H1 (cell line): ENCODE measurements at regions not wholly inside any gene's neighbourhood (a gene's known extent, or its start where the extent isn't known, plus 50 kb on each side); places are given as distances from the start of the nearest gene placed in this dataset.

Experiments
- CTCF ChIA-PET: fragments of 300-600 bp; sonication (Branson Sonifier 250); formaldehyde crosslinking; loops from one replicate; lab custom pipeline; 2021; ENCODE audit not compliant: partially characterized antibody; lab: Charles Lee
- POLR2A ChIA-PET: fragments of 300-600 bp; sonication (Branson Sonifier 250); formaldehyde crosslinking; loops from one replicate; lab custom pipeline; 2021; ENCODE audit warnings: inconsistent platforms; ENCODE audit not compliant: partially characterized antibody; lab: Charles Lee
- DNase-seq, 2 experiments: peaks; one replicate each; pipeline versions ENCODE4 v3.0.0 to v3.0.0-alpha.2; 2010 to 2022; ENCODE audit warnings: low spot score in 2 of 2, low read depth in 1 of 2, mixed read lengths in 1 of 2
- FAIRE-seq: peaks from 2 replicates; lab custom pipeline; 2011; peaks lifted over from hg19 to GRCh38; lab: Jason Lieb, UNC
- H2AFZ ChIP-seq: 2 replicates; pipeline ENCODE4 v1.8.1; 2012; ENCODE audit warnings: low read length, inconsistent platforms
- H2AK5ac ChIP-seq: 2 replicates; pipeline ENCODE4 v1.6.1; 2013; ENCODE audit warnings: low read depth, low read length
- H2BK120ac ChIP-seq: replicated peaks from 2 replicates; pipeline ENCODE3; 2013; ENCODE audit warnings: low read depth, low read length, inconsistent platforms
- H2BK12ac ChIP-seq: 2 replicates; pipeline ENCODE4 v1.6.1; 2013; ENCODE audit warnings: low read depth, low read length
- H2BK15ac ChIP-seq: 2 replicates; pipeline ENCODE4 v1.6.1; 2013; ENCODE audit warnings: low read length
- H2BK20ac ChIP-seq: 2 replicates; pipeline ENCODE4 v1.6.1; 2013; ENCODE audit warnings: low read length
- H2BK5ac ChIP-seq: 2 replicates; pipeline ENCODE4 v1.6.1; 2013; ENCODE audit warnings: low read depth, low read length
- H3K14ac ChIP-seq: 2 replicates; pipeline ENCODE4 v1.6.1; 2013; ENCODE audit warnings: inconsistent platforms; ENCODE audit not compliant: insufficient read length
- H3K18ac ChIP-seq: 2 replicates; pipeline ENCODE4 v1.6.1; 2013; ENCODE audit warnings: low read length; ENCODE audit errors: extremely low read depth
- H3K23ac ChIP-seq: 2 replicates; pipeline ENCODE4 v1.6.1; 2013; ENCODE audit warnings: inconsistent platforms; ENCODE audit not compliant: insufficient read length
- H3K23me2 ChIP-seq: 2 replicates; pipeline ENCODE4 v1.6.1; 2013; ENCODE audit warnings: low read depth, low read length
- H3K27ac ChIP-seq: 2 replicates; pipeline ENCODE4 v1.6.1; 2011; ENCODE audit warnings: low read depth, low read length, inconsistent platforms
- H3K27me3 ChIP-seq, 4 experiments: replicated peaks in 1 of 4; 1 replicate in 1 of 4; 2 replicates in 3 of 4; pipeline versions ENCODE4 v1.6.1 to v1.8.1; 2011 to 2013; ENCODE audit warnings: low read length in 3 of 4, mild to moderate bottlenecking in 3 of 4, inconsistent platforms in 2 of 4, mixed read lengths in 2 of 4, moderate library complexity in 1 of 4; ENCODE audit not compliant: control insufficient read depth in 3 of 4, insufficient read depth in 3 of 4; ENCODE audit errors: extremely low read depth in 1 of 4
- H3K36me3 ChIP-seq, 4 experiments: 2 replicates each; pipeline versions ENCODE4 v1.6.1 to v1.8.1; 2011 to 2013; ENCODE audit warnings: mild to moderate bottlenecking in 4 of 4, low read length in 3 of 4, moderate library complexity in 2 of 4, control low read depth in 1 of 4, inconsistent platforms in 1 of 4; ENCODE audit not compliant: insufficient read depth in 4 of 4, control insufficient read depth in 2 of 4
- H3K4ac ChIP-seq: replicated peaks from 2 replicates; pipeline ENCODE3; 2013; ENCODE audit warnings: low read length, low read depth, mixed read lengths, inconsistent platforms; ENCODE audit not compliant: insufficient read length
- H3K4me1 ChIP-seq, 4 experiments: replicated peaks in 1 of 4; 1 replicate in 1 of 4; 2 replicates in 3 of 4; pipeline versions ENCODE4 v1.6.1 to v1.8.1; 2011 to 2013; ENCODE audit warnings: low read length in 3 of 4, inconsistent platforms in 2 of 4, mixed read lengths in 1 of 4; ENCODE audit not compliant: insufficient read depth in 4 of 4, control insufficient read depth in 3 of 4
- H3K4me2 ChIP-seq, 2 experiments: 2 replicates each; pipeline versions ENCODE4 v1.6.1 to v1.8.1; 2011 to 2013; ENCODE audit warnings: low read depth in 2 of 2, low read length in 2 of 2, control low read depth in 1 of 2, inconsistent platforms in 1 of 2, mild to moderate bottlenecking in 1 of 2; ENCODE audit not compliant: insufficient read depth in 1 of 2
- H3K4me3 ChIP-seq, 4 experiments: fragments of 200-600, 300-600 bp in 1 of 4; sonication (generic), shearing (Covaris generic), sonication (Bioruptor Twin) in 1 of 4; 2 replicates each; pipeline versions ENCODE4 v1.5.1 to v1.8.1; 2011 to 2016; ENCODE audit warnings: low read length in 4 of 4, low read depth in 3 of 4, control low read depth in 2 of 4, inconsistent platforms in 2 of 4, mild to moderate bottlenecking in 2 of 4, mixed read lengths in 1 of 4, moderate library complexity in 1 of 4; ENCODE audit not compliant: insufficient read depth in 2 of 4; ENCODE audit errors: extremely low read depth in 1 of 4
- H3K56ac ChIP-seq: replicated peaks from 2 replicates; pipeline ENCODE3; 2013; ENCODE audit warnings: low read depth, mild to moderate bottlenecking, mixed read lengths, low read length, inconsistent platforms; ENCODE audit not compliant: insufficient read length
- H3K79me1 ChIP-seq: 2 replicates; pipeline ENCODE4 v1.6.1; 2013; ENCODE audit warnings: low read depth, low read length, control low read depth
- H3K79me2 ChIP-seq, 2 experiments: 2 replicates each; pipeline versions ENCODE4 v1.6.1 to v1.8.1; 2012 to 2013; ENCODE audit warnings: low read length in 2 of 2, mild to moderate bottlenecking in 2 of 2, inconsistent platforms in 1 of 2; ENCODE audit not compliant: insufficient read depth in 2 of 2, control insufficient read depth in 1 of 2
- H3K9ac ChIP-seq, 4 experiments: replicated peaks in 1 of 4; 1 replicate in 1 of 4; 2 replicates in 3 of 4; pipeline versions ENCODE4 v1.6.1 to v1.8.1; 2011 to 2013; ENCODE audit warnings: low read depth in 3 of 4, low read length in 3 of 4, control low read depth in 2 of 4, mild to moderate bottlenecking in 2 of 4, moderate library complexity in 2 of 4, inconsistent platforms in 1 of 4; ENCODE audit errors: extremely low read depth in 1 of 4
- H3K9me3 ChIP-seq, 2 experiments: 2 replicates each; pipeline versions ENCODE4 v1.6.1 to v1.8.1; 2012 to 2013; ENCODE audit warnings: mild to moderate bottlenecking in 2 of 2, moderate library complexity in 2 of 2, control low read depth in 1 of 2, inconsistent platforms in 1 of 2, low read depth in 1 of 2, low read length in 1 of 2, mixed read lengths in 1 of 2; ENCODE audit not compliant: insufficient read depth in 2 of 2
- H4K20me1 ChIP-seq, 2 experiments: replicated peaks in 1 of 2; 2 replicates each; pipeline versions ENCODE3 to v1.8.1; 2011 to 2013; ENCODE audit warnings: inconsistent platforms in 2 of 2, low read length in 2 of 2, mild to moderate bottlenecking in 1 of 2; ENCODE audit not compliant: insufficient read depth in 2 of 2, control insufficient read depth in 1 of 2
- H4K5ac ChIP-seq: 2 replicates; pipeline ENCODE4 v1.6.1; 2013; ENCODE audit warnings: low read length, low read depth, mixed read lengths, inconsistent platforms; ENCODE audit not compliant: insufficient read length
- H4K8ac ChIP-seq: 2 replicates; pipeline ENCODE4 v1.8.0; 2013; ENCODE audit warnings: mild to moderate bottlenecking, moderate library complexity, low read length, inconsistent platforms; ENCODE audit not compliant: insufficient read depth; ENCODE audit errors: extremely low read depth
- H4K91ac ChIP-seq: replicated peaks from 2 replicates; pipeline ENCODE3; 2013; ENCODE audit warnings: low read length, mixed read lengths, inconsistent platforms; ENCODE audit not compliant: insufficient read length
- ATF2 ChIP-seq: IDR thresholded peaks from 2 replicates; pipeline ENCODE4 v1.6.1; 2012; ENCODE audit warnings: low read length, inconsistent platforms
- ATF3 ChIP-seq: IDR thresholded peaks from 2 replicates; pipeline ENCODE4 v1.6.1; 2011; ENCODE audit warnings: low read depth, mild to moderate bottlenecking, low read length; ENCODE audit not compliant: insufficient read depth
- BRCA1 ChIP-seq: IDR thresholded peaks from 2 replicates; pipeline ENCODE4 v1.6.1; 2012; ENCODE audit warnings: low read depth, low read length, improper control_type of control experiment
- CHD1 ChIP-seq: IDR thresholded peaks from 2 replicates; pipeline ENCODE4 v1.6.1; 2012; ENCODE audit warnings: low read depth, low read length, improper control_type of control experiment
- E2F6 ChIP-seq: IDR thresholded peaks from 2 replicates; pipeline ENCODE4 v1.6.1; 2012; ENCODE audit warnings: inconsistent platforms
- EZH2 ChIP-seq: fragments of 200-600 bp; sonication (generic); IDR thresholded peaks from 2 replicates; pipeline ENCODE4 v1.7.1; 2012; ENCODE audit warnings: low read depth, mild to moderate bottlenecking, moderate library complexity, low read length, inconsistent platforms; ENCODE audit not compliant: severe bottlenecking
- POLR2A ChIP-seq, 2 experiments: IDR thresholded peaks; 1 replicate in 1 of 2; 2 replicates in 1 of 2; pipeline ENCODE4 v1.6.1; 2011; ENCODE audit warnings: low read depth in 2 of 2, low read length in 2 of 2, mild to moderate bottlenecking in 2 of 2; ENCODE audit errors: control extremely low read depth in 1 of 2
- RBBP5 ChIP-seq: IDR thresholded peaks from 2 replicates; pipeline ENCODE4 v1.7.1; 2012; ENCODE audit warnings: low read depth, mild to moderate bottlenecking, inconsistent platforms, low read length, moderate library complexity, borderline replicate concordance
- SIRT6 ChIP-seq: IDR thresholded peaks from one replicate; pipeline ENCODE4 v1.7.1; 2012; ENCODE audit warnings: low read length, inconsistent platforms
- TEAD4 ChIP-seq: IDR thresholded peaks from 2 replicates; pipeline ENCODE4 v1.6.1; 2012; ENCODE audit warnings: low read depth, low read length, inconsistent platforms, mixed read lengths
- YY1 ChIP-seq: IDR thresholded peaks from 2 replicates; pipeline ENCODE4 v1.6.1; 2011; ENCODE audit warnings: low read depth, mild to moderate bottlenecking, low read length
- WGBS, 2 experiments: shearing (Covaris generic) in 1 of 2; methylation state at CpG; one replicate each; pipeline versions ENCODE4 v1.1.6 to v1.1.7; 2013 to 2015; ENCODE audit warnings: low lambda C conversion rate in 2 of 2, mixed read lengths in 2 of 2, inconsistent platforms in 1 of 2, low coverage in 1 of 2, missing lambda C conversion rate in 1 of 2; ENCODE audit not compliant: insufficient replicate concordance in 2 of 2, insufficient coverage in 1 of 2, insufficient read length in 1 of 2; ENCODE audit errors: extremely low coverage in 1 of 2, missing lambda C conversion rate in 1 of 2; 5-methylcytosine and 5-hydroxymethylcytosine counted together
- TF ChIP-seq, protein P1 (sequence below): IDR thresholded peaks from 2 replicates; pipeline ENCODE4 v1.6.1; 2012; ENCODE audit warnings: inconsistent platforms

DNA sequence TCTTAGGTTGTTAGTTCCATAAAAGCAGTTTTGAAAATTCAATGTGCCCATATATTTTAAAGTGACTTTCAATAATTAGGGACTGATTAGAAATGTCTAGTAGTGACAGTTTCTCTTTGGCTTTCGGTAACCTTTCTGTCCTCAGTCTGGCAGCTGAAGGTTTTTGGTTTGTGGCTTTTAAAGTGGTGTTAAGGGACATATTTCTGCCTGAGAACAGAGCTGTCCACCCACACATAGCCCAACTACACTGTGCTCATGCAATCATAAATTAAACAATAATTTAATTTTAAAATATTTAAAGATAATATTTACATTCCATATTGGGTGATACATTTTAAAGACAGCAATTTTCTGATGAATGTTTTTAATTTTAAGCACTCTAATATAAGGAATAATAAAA, 335.0 kb upstream of the TENM3 start:
- no peak overlapping the region for H4K91ac ChIP-seq
- no peak overlapping the region for H2BK5ac ChIP-seq
- no peak overlapping the region for H3K9ac ChIP-seq
- no peak overlapping the region for H3K14ac ChIP-seq
- H4K8ac ChIP-seq: no peak overlapping the region
- no peak overlapping the region for H3K23ac ChIP-seq
- no peaks in the 10 kb centered on the region for H3K36me3 ChIP-seq
- H3K4me3 ChIP-seq: no peak overlapping the region
- ChIA-PET POLR2A (no interaction called here), CTCF (interaction anchor here (0.6 to 1.0 kb wide), 2 partner anchors 124 to 342 kb away, joined by 3 read pairs; no protein-coding TSS in a partner anchor)
- no peak overlapping the region for H4K5ac ChIP-seq
- H3K56ac ChIP-seq: no peak overlapping the region
- H3K18ac ChIP-seq: no peak overlapping the region
- H3K4me1 ChIP-seq: 0 out of 7 replicates have a peak, but pooled peaks cover 0 to 2% (median 0%) of the 10 kb centered on the region in 4 experiments
- H2BK15ac ChIP-seq: no peak overlapping the region
- DNase-seq (no peak), FAIRE-seq (no peak)
- 97% methylated on average over 1 of the region's 1 CpG; no CpG with 5 or more reads in 1 of the 2 experiments for WGBS, 2 experiments
- no peak overlapping the region for H2AK5ac ChIP-seq
- H3K9me3 ChIP-seq: peaks cover 4 to 6% of the 10 kb centered on the region in 2 experiments; a peak in 1 of 4 replicates
- H2BK20ac ChIP-seq: no peak overlapping the region
- no peak overlapping the region for H2AFZ ChIP-seq
- H2BK12ac ChIP-seq: no peak overlapping the region
- H3K27me3 ChIP-seq: no peaks in the 10 kb centered on the region
- H3K4ac ChIP-seq: no peak overlapping the region
- no peak overlapping the region for H3K4me2 ChIP-seq
- no peak overlapping the region for H3K27ac ChIP-seq
- no peaks in the 10 kb centered on the region for H3K79me1 ChIP-seq
- H3K79me2 ChIP-seq: no peaks in the 10 kb centered on the region
- H4K20me1 ChIP-seq: no peaks in the 10 kb centered on the region
- no peak overlapping the region for H2BK120ac ChIP-seq
- H3K23me2 ChIP-seq: no peaks in the 10 kb centered on the region
- TF ChIP-seq, protein P1, sequence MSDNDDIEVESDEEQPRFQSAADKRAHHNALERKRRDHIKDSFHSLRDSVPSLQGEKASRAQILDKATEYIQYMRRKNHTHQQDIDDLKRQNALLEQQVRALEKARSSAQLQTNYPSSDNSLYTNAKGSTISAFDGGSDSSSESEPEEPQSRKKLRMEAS: no peak
- no peak for TF ChIP-seq EZH2
- no peak for TF ChIP-seq BRCA1
- no peak for TF ChIP-seq ATF3
- no peak for TF ChIP-seq SIRT6
- no peak for TF ChIP-seq ATF2
- TF ChIP-seq RBBP5: no peak
- TF ChIP-seq E2F6: no peak
- no peak for TF ChIP-seq TEAD4
- TF ChIP-seq POLR2A (IDR thresholded peaks at IDR 0.05; ENCODE audit: control extremely low read depth in 1 of 2, low read depth in 2 of 2, low read length in 2 of 2): no peak
- TF ChIP-seq CHD1: no peak
- TF ChIP-seq YY1: no peak
